CD4-positive, alpha-beta T cell treated with Interleukin-15 for 4 hours (primary cell): ENCODE measurements at regions not wholly inside any gene's neighbourhood (a gene's known extent, or its start where the extent isn't known, plus 50 kb on each side); places are given as distances from the start of the nearest gene placed in this dataset.
"Not testable (repeated sequence)": the region's sequence is repeated elsewhere in the genome, so short reads cannot be mapped to it uniquely, and the experiment has no call there.

Source experiments
- DNase-seq: peaks from one replicate; pipeline ENCODE4 v3.0.0-alpha.2; 2020; ENCODE audit warnings: low spot score

- no peak for DNase-seq
Observed at GRCh38 chr4:149986917-149987316, 91.3 kb upstream of the DCLK2 start.

DNA sequence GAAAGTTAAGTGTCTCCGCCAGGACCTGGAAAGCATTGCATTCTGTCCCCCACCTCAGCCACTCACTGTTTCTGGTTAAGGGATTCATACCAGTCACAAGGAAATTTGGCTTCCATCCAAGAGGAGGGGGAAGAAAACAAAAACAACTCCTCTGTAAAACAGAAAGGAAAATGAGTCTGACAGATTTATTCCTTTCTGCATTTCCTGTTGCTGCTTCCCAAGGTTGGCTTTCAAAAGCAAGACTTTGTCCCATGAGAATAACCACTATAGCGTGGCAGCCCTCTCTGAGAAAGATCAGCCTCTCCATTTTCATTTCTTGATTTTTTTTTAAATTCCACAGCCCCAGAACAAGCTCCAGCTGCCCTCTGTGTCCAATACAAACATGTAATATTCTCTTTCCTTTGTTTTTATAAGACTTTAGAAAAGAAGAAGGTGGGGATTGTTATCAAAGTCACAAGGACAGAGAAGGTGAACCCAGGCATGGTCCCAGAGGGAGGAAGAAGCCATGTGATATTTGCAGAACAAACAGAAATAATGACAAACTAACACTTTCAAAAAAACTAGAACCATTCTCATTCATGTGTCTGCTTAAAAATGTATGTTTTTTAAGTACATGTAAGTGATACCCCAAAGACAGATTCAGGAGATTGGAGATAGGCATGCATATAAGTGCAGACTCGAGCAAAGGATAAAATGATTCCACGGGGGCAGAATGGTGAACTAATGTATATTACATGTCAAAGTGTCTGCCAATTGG, 90.7 kb upstream of the DCLK2 start:
- no peak for DNase-seq

GRCh38 chr4:149988087-149988410, 90.2 kb upstream of the DCLK2 start:
- DNase-seq: no peak

- no peak for DNase-seq
Observed at GRCh38 chr4:149993030-149993429, 85.2 kb upstream of the DCLK2 start.

- DNase-seq: no peak
Observed at GRCh38 chr4:149995134-149995756, 83.0 kb upstream of the DCLK2 start.

DNA sequence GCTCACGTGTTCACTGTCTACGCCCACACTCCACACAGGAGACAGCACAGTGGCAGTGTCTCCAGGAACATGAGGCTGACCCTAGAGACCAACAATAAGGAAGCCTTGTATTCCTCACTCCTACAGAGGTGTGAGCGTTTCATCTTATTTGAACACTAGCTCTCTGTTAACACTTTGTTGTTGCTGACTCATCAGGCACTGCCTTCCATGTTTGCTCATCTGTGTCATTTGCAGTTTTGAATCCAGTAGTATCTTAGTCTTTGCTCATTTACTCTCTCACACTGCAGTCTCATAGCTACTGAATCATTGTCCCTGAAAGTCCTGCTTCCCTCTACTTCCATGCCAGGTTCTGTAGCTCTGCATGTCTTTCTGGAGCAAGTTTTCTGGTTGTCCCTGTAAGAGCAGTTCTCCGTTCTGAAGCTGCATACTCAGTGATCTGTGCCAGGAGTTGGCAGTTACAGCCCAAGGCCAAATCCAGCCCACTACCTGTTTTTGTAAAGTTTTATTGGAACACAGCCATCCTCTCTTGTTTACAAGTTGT, 80.3 kb upstream of the DCLK2 start:
- no peak for DNase-seq

DNA sequence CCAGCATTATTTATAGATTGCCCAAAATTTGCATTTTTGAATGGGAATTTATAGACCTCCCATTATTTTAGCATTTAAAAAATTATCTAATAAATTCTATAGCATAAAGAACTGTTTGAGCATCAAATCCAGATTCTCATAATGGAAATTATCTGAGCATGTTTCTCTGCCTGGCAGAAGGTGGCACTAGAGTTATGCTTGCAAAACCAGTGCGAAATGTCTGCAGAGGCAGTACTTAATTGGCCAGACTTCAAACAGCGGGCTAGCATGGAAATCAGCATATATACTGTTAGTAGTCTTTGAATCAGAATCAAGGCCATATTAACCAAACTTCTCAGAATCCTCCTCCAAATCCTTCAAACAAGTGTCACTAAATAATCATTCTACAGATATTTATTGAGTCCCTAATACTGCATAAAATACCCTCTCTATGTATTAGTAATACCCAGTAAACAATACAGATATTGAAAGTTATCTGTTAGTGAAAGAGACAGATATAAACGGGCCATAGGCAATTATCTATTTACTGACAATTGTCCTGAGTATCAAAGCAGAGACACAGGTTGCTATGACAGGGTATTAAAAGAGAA, 78.7 kb upstream of the DCLK2 start:
- DNase-seq: no peak

DNA sequence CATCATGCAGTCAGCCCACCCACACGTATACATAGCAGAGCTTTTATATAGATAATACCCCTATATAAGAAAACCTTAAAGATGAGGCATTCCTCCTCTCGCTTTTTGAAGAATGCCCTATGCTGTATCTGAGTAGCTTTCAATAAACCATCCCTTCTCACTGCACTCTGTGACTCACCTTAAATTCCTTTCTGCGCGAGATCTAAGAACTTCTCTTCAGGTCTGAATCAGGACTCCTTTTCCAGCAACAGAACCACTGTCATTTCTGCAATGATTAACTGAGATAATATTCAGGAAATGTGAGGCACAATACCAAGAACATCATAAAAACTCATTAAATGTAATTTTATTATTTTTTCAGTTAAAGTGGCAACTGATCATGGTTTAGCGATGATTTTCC, 76.4 kb upstream of the DCLK2 start:
- DNase-seq: no peak

GRCh38 chr4:150002561-150002960, 75.7 kb upstream of the DCLK2 start:
- DNase-seq: no peak

DNA sequence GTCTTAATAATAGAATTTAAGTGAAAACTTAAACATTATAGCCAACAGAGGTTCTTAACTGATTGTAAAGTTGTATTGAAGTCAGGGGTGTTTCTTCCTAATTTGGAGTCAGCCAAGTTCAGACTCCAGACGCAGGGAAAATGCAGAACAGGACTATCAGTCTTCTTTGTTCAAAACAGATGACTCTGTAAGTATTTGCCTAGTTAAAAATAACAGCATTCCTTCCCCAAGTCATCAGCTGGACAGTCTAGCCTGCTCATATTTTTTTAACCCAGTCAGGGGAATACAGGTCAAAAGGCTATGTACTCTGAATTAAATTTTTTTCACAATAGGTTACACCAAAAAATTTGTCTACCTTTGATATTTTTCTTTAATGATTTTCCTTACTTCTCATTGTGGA, 73.8 kb upstream of the DCLK2 start:
- no peak for DNase-seq

GRCh38 chr4:150005537-150005936, 72.7 kb upstream of the DCLK2 start:
- no peak for DNase-seq

- no peak for DNase-seq
Observed at GRCh38 chr4:150006197-150006596, 72.0 kb upstream of the DCLK2 start.

- no peak for DNase-seq
Observed at GRCh38 chr4:150007512-150007911, 70.7 kb upstream of the DCLK2 start.

DNA sequence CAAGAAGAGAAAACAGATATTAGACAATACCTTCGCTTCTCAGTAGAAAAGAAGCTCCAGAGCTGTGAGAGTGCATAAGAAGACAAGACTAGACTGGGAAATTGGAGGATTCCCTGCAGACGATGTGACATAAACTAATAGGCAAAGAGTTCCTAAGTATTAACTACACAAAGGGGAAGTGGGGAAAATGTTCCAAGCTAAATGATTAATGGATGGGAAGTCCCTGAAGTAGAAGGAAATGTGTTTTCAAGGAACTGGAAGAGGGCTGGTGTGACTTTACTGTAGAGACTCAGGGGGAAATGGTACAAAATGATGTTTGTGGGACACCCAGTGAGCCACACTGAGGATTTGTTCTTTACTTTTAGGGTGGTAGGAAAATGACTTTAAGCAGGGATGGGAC, 69.7 kb upstream of the DCLK2 start:
- DNase-seq: no peak

DNA sequence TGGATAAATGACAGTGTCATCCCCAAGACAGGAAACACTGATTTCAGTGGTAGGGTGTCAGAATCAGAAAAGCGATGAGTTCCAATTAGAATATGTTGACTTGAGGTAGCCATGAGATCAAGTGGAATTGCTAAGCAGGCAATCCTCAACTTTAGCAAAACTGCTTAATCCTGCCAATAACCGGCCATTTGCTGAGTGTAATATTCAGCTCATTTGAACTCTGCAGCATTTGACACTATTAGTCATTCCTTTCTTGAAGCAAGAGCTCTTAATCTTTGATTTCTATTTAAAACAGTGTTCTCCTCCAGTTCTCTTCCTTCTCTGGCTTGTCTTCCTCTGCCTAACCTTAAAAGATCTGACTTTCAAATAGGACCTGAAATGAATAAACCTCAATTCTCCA, 68.7 kb upstream of the DCLK2 start:
- DNase-seq: no peak

DNA sequence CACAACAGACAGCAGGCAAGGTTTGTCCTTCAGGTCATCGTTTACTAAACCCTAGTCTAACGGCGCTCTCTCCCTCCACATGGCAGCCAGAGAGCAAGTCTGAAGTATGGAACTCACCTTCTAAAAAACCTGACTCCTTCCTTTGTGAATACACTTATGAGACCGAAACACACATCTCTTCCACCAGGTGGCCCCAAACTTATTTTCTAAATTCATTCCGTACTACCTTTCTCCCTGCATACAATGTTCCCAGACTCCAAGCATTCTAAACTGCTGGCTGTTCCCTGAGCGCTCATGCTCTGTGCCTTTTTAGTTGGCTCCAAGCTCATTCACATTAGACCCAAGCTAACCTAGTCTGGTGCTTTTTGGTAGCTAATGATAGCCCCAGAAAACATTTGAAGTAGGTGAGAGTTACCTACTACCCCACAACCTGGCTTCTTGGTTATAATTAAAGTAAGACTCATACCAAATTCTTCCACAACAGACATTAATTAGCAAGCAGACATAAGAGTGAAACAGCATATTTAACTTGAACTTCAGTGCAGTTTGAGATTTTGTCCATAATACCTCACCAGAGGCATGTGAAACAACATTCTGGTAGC, 67.6 kb upstream of the DCLK2 start:
- no peak for DNase-seq

- no peak for DNase-seq
Observed at GRCh38 chr4:150012851-150013360, 65.3 kb upstream of the DCLK2 start.

GRCh38 chr4:150015910-150016309, 62.3 kb upstream of the DCLK2 start:
- DNase-seq: not testable (repeated sequence)

- not testable (repeated sequence) for DNase-seq
Observed at GRCh38 chr4:150016621-150017020, 61.6 kb upstream of the DCLK2 start.

DNA sequence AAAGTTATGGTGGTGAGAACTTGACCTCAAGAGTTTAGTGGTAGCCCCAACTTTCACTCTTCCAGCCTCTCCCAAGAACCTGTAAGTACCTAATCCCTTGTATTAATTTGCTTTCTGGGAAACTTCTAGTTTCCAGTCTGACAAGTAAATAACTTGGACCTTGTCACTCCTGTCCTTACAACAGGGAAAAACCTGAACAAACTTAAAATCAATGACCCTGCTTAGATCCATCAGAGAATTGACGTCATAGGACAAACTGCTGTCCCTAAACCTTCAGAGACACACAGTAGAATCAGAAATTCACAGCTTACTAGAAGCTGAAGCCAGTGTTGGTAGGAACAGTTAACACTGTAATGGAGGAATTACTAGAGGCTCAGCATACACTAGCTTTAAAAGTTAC, 60.0 kb upstream of the DCLK2 start:
- DNase-seq: no peak

- no peak for DNase-seq
Observed at GRCh38 chr4:150021483-150021882, 56.8 kb upstream of the DCLK2 start.

GRCh38 chr4:150023489-150023888, 54.8 kb upstream of the DCLK2 start:
- no peak for DNase-seq

DNA sequence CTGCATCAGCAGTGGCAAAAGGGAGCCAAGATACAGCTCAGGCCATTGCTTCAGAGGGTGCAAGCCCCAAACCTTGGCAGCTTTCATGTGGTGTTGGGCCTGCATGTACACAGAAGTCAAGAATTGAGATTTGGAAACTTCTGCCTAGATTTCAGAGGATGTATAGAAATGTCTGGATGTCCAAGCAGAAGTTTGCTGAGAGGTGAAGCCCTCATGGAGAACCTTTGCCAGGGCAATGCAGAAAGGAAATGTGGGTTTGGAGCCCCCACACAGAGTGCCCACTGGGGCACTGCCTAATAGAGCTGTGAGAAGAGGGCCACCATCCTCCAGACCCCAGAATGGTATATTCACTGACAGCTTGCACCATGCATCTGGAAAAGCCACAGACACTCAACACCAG, 51.3 kb upstream of the DCLK2 start:
- not testable (repeated sequence) for DNase-seq
